ENCODE measurements at regions not wholly inside any gene's neighbourhood (a gene's known extent, or its start where the extent isn't known, plus 50 kb on each side); places are given as distances from the start of the nearest gene placed in this dataset.

DNA sequence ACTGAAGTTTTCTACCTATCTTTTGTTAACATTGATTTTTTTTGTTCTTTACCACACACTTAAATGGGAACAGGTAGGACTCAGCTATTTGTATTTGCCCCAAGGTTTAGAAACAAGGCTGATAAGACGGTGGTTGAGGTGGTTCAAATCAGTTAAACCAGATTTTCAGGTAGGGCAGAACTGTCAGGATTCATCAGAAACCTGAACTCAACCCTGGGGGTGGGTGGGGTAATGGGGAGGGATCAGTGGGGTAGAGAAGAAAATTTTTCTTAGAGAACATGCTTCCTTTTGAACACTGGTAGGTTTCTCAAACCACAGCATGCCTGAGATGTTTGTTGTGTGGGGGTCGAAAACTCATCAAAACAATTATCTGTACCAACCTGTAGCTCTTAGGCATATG, 113.0 kb downstream of the BASP1 start:
- TF ChIP-seq EZH2 (IDR thresholded peaks at IDR 0.05; ENCODE audit: borderline replicate concordance, low read depth, low read length, poor library complexity, severe bottlenecking) = no peak
- TF ChIP-seq, protein P1, sequence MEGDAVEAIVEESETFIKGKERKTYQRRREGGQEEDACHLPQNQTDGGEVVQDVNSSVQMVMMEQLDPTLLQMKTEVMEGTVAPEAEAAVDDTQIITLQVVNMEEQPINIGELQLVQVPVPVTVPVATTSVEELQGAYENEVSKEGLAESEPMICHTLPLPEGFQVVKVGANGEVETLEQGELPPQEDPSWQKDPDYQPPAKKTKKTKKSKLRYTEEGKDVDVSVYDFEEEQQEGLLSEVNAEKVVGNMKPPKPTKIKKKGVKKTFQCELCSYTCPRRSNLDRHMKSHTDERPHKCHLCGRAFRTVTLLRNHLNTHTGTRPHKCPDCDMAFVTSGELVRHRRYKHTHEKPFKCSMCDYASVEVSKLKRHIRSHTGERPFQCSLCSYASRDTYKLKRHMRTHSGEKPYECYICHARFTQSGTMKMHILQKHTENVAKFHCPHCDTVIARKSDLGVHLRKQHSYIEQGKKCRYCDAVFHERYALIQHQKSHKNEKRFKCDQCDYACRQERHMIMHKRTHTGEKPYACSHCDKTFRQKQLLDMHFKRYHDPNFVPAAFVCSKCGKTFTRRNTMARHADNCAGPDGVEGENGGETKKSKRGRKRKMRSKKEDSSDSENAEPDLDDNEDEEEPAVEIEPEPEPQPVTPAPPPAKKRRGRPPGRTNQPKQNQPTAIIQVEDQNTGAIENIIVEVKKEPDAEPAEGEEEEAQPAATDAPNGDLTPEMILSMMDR (conservative IDR thresholded peaks at IDR 0.05; ENCODE audit: low read depth, low read length) = no peak
